GM23338 (cell line): ENCODE measurements at regions not wholly inside any gene's neighbourhood (a gene's known extent, or its start where the extent isn't known, plus 50 kb on each side); places are given as distances from the start of the nearest gene placed in this dataset.

ENCODE experiments used
- ATAC-seq: fragments of 200-7000 bp; cut with Tn5 transposase; 3 replicates; pipeline ENCODE4 v1.9.1; 2020
- DNase-seq: peaks from one replicate; pipeline ENCODE4 v3.0.0-alpha.2; 2015; ENCODE audit warnings: low spot score
- H2AFZ ChIP-seq: fragments of 200-600 bp; sonication (generic); 2 replicates; pipeline ENCODE4 v1.8.0; 2016; ENCODE audit warnings: antibody characterized with exemption, mild to moderate bottlenecking, moderate library complexity
- H3F3A ChIP-seq: fragments of 200-600 bp; sonication (generic); replicated peaks from 2 replicates; pipeline ENCODE4 v1.8.0; 2017; ENCODE audit warnings: antibody characterized with exemption, mixed run types, low read depth
- H3K27ac ChIP-seq: fragments of 200-600 bp; sonication (generic); 2 replicates; pipeline ENCODE4 v1.6.1; 2016; ENCODE audit warnings: low read depth
- H3K27me3 ChIP-seq: fragments of 200-600 bp; sonication (generic); 2 replicates; pipeline ENCODE4 v1.8.0; 2016; ENCODE audit warnings: mild to moderate bottlenecking, mixed run types, moderate library complexity; ENCODE audit not compliant: insufficient read depth
- H3K36me3 ChIP-seq: fragments of 200-600 bp; sonication (generic); 2 replicates; pipeline ENCODE4 v1.8.0; 2016; ENCODE audit warnings: mild to moderate bottlenecking; ENCODE audit not compliant: insufficient read depth
- H3K4me1 ChIP-seq: fragments of 200-600 bp; sonication (generic); 2 replicates; pipeline ENCODE4 v1.8.0; 2016; ENCODE audit warnings: mild to moderate bottlenecking, moderate library complexity; ENCODE audit not compliant: insufficient read depth
- H3K4me2 ChIP-seq: fragments of 200-600 bp; sonication (generic); 2 replicates; pipeline ENCODE4 v1.7.1; 2017; ENCODE audit warnings: mixed run types
- H3K4me3 ChIP-seq: fragments of 200-600 bp; sonication (generic); 2 replicates; pipeline ENCODE4 v1.6.1; 2016; ENCODE audit warnings: mixed run types
- H3K79me2 ChIP-seq: fragments of 200-600 bp; sonication (generic); replicated peaks from 2 replicates; pipeline ENCODE4 v1.8.0; 2017; ENCODE audit warnings: mild to moderate bottlenecking; ENCODE audit not compliant: insufficient read depth
- H3K9me2 ChIP-seq: fragments of 200-600 bp; sonication (generic); 2 replicates; pipeline ENCODE4 v1.8.0; 2017; ENCODE audit not compliant: insufficient read depth
- H4K20me1 ChIP-seq: fragments of 200-600 bp; sonication (generic); replicated peaks from 2 replicates; pipeline ENCODE4 v1.8.0; 2017; ENCODE audit warnings: mild to moderate bottlenecking; ENCODE audit not compliant: insufficient read depth
- H3K27ac Mint-ChIP-seq: 2 replicates; pipeline ENCODE4 v1.8.0; 2020; ENCODE audit warnings: inconsistent platforms, mild to moderate bottlenecking, moderate library complexity, mixed read lengths
- H3K27me3 Mint-ChIP-seq: 3 replicates; pipeline ENCODE4 v1.8.0; 2022; ENCODE audit warnings: low read depth, mild to moderate bottlenecking, moderate library complexity, mixed read lengths, inconsistent platforms; ENCODE audit not compliant: insufficient read depth, poor library complexity
- H3K36me3 Mint-ChIP-seq: 3 replicates; pipeline ENCODE4 v1.8.0; 2021; ENCODE audit warnings: low read depth, mild to moderate bottlenecking, inconsistent platforms, moderate library complexity, mixed read lengths
- H3K4me1 Mint-ChIP-seq: 3 replicates; pipeline ENCODE4 v1.8.0; 2020; ENCODE audit warnings: mild to moderate bottlenecking, inconsistent platforms, mixed read lengths
- H3K4me3 Mint-ChIP-seq: 3 replicates; pipeline ENCODE4 v1.8.0; 2021; ENCODE audit warnings: moderate library complexity, mild to moderate bottlenecking, inconsistent platforms, mixed read lengths
- H3K9me3 Mint-ChIP-seq: 3 replicates; pipeline ENCODE4 v1.8.0; 2020; ENCODE audit warnings: moderate library complexity, mild to moderate bottlenecking, inconsistent platforms, mixed read lengths
- CREB1 ChIP-seq: fragments of 250-450 bp; sonication (Bioruptor Pico); IDR thresholded peaks from 2 replicates; pipeline ENCODE4 v1.5.0; 2020; ENCODE audit warnings: low read depth, mild to moderate bottlenecking, moderate library complexity
- ETS1 ChIP-seq: IDR thresholded peaks from 2 replicates; pipeline ENCODE4 v1.6.1; 2016; ENCODE audit warnings: antibody characterized with exemption
- EZH2 ChIP-seq: fragments of 200-600 bp; sonication (generic); IDR thresholded peaks from one replicate; pipeline ENCODE4 v1.8.0; 2017; ENCODE audit warnings: antibody characterized with exemption, mild to moderate bottlenecking, low read depth; ENCODE audit not compliant: unreplicated experiment
- EZH2phosphoT487 ChIP-seq: fragments of 200-600 bp; sonication (generic); IDR thresholded peaks from one replicate; pipeline ENCODE4 v1.8.1; 2018; ENCODE audit warnings: antibody characterized with exemption; ENCODE audit not compliant: unreplicated experiment
- JUNB ChIP-seq: IDR thresholded peaks from one replicate; pipeline ENCODE4 v1.6.1; 2016; ENCODE audit warnings: antibody characterized with exemption; ENCODE audit not compliant: unreplicated experiment
- POLR2AphosphoS5 ChIP-seq: IDR thresholded peaks from 2 replicates; pipeline ENCODE4 v1.6.1; 2016; ENCODE audit warnings: antibody characterized with exemption, low read depth
- STAT1 ChIP-seq: IDR thresholded peaks from one replicate; pipeline ENCODE4 v1.6.1; 2016; ENCODE audit warnings: antibody characterized with exemption; ENCODE audit not compliant: unreplicated experiment
- ZNF331 ChIP-seq: fragments of 250-450 bp; sonication (Bioruptor Pico); IDR thresholded peaks from 2 replicates; pipeline ENCODE4 v1.5.0; 2020; ENCODE audit warnings: low read depth, mild to moderate bottlenecking, moderate library complexity
- TF ChIP-seq, protein P1 (sequence below), 2 experiments: fragments of 200-600 bp in 1 of 2; sonication (generic) in 1 of 2; conservative IDR thresholded peaks; 2 replicates each; pipeline versions ENCODE4 v1.5.1 to v1.6.1; 2016 to 2017; ENCODE audit warnings: antibody characterized with exemption in 2 of 2, low read depth in 2 of 2, mild to moderate bottlenecking in 2 of 2, moderate library complexity in 1 of 2
- TF ChIP-seq, protein P2 (sequence below): IDR thresholded peaks from one replicate; pipeline ENCODE4 v1.6.1; 2018; ENCODE audit warnings: antibody characterized with exemption; ENCODE audit not compliant: unreplicated experiment

DNA sequence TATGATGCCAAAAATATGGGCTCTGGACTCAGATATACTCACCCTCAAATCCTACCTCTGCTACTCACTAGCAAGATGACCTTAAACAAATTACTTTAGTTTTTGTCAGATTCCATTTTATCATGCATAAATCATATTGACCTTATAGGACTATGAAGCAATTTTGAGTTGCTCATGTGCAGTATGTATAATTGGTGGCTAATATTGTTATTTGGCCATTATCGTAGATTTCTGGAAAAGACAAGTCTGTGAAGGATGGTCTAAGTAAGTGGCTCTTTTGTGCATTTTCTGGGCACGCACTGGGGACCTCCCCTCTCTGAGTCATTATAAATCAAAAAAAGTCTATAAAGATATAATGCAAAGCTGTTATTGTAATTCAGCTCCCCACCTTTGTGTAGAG, 393.0 kb downstream of the FGF10 start:
- ATAC-seq (no peak), DNase-seq (no peak)
- H3K4me1 Mint-ChIP-seq: peaks cover 15% of the 10 kb centered on the region
- H3K9me3 Mint-ChIP-seq: no peaks in the 10 kb centered on the region
- no peaks in the 10 kb centered on the region for H3F3A ChIP-seq
- H3K9me2 ChIP-seq: peaks cover 5% of the 10 kb centered on the region
- H3K4me3 Mint-ChIP-seq: no peak overlapping the region
- H3K27ac ChIP-seq: no peak overlapping the region
- no peaks in the 10 kb centered on the region for H4K20me1 ChIP-seq
- no peaks in the 10 kb centered on the region for H3K79me2 ChIP-seq
- no peak overlapping the region for H3K4me2 ChIP-seq
- no peaks in the 10 kb centered on the region for H3K27me3 ChIP-seq
- no peak overlapping the region for H3K27ac Mint-ChIP-seq
- 0 out of 2 replicates have a peak, but pooled peaks cover 4% of the 10 kb centered on the region for H3K4me1 ChIP-seq
- H3K36me3 Mint-ChIP-seq: no peaks in the 10 kb centered on the region
- H3K36me3 ChIP-seq: no peaks in the 10 kb centered on the region
- H2AFZ ChIP-seq: no peak overlapping the region
- no peak overlapping the region for H3K4me3 ChIP-seq
- TF ChIP-seq, protein P1, sequence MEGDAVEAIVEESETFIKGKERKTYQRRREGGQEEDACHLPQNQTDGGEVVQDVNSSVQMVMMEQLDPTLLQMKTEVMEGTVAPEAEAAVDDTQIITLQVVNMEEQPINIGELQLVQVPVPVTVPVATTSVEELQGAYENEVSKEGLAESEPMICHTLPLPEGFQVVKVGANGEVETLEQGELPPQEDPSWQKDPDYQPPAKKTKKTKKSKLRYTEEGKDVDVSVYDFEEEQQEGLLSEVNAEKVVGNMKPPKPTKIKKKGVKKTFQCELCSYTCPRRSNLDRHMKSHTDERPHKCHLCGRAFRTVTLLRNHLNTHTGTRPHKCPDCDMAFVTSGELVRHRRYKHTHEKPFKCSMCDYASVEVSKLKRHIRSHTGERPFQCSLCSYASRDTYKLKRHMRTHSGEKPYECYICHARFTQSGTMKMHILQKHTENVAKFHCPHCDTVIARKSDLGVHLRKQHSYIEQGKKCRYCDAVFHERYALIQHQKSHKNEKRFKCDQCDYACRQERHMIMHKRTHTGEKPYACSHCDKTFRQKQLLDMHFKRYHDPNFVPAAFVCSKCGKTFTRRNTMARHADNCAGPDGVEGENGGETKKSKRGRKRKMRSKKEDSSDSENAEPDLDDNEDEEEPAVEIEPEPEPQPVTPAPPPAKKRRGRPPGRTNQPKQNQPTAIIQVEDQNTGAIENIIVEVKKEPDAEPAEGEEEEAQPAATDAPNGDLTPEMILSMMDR (conservative IDR thresholded peaks at IDR 0.05; ENCODE audit: low read depth in 2 of 2): no peak
- no peak for TF ChIP-seq JUNB
- no peak for TF ChIP-seq ETS1
- no peak for TF ChIP-seq CREB1 (CRISPR knock-in tag)
- no peak for TF ChIP-seq ZNF331
- TF ChIP-seq STAT1: no peak
- TF ChIP-seq, protein P2, sequence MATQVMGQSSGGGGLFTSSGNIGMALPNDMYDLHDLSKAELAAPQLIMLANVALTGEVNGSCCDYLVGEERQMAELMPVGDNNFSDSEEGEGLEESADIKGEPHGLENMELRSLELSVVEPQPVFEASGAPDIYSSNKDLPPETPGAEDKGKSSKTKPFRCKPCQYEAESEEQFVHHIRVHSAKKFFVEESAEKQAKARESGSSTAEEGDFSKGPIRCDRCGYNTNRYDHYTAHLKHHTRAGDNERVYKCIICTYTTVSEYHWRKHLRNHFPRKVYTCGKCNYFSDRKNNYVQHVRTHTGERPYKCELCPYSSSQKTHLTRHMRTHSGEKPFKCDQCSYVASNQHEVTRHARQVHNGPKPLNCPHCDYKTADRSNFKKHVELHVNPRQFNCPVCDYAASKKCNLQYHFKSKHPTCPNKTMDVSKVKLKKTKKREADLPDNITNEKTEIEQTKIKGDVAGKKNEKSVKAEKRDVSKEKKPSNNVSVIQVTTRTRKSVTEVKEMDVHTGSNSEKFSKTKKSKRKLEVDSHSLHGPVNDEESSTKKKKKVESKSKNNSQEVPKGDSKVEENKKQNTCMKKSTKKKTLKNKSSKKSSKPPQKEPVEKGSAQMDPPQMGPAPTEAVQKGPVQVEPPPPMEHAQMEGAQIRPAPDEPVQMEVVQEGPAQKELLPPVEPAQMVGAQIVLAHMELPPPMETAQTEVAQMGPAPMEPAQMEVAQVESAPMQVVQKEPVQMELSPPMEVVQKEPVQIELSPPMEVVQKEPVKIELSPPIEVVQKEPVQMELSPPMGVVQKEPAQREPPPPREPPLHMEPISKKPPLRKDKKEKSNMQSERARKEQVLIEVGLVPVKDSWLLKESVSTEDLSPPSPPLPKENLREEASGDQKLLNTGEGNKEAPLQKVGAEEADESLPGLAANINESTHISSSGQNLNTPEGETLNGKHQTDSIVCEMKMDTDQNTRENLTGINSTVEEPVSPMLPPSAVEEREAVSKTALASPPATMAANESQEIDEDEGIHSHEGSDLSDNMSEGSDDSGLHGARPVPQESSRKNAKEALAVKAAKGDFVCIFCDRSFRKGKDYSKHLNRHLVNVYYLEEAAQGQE: no peak
- TF ChIP-seq POLR2AphosphoS5: no peak
- no peak for TF ChIP-seq EZH2phosphoT487
- no peak for TF ChIP-seq EZH2
- no peaks in the 10 kb centered on the region for H3K27me3 Mint-ChIP-seq

DNA sequence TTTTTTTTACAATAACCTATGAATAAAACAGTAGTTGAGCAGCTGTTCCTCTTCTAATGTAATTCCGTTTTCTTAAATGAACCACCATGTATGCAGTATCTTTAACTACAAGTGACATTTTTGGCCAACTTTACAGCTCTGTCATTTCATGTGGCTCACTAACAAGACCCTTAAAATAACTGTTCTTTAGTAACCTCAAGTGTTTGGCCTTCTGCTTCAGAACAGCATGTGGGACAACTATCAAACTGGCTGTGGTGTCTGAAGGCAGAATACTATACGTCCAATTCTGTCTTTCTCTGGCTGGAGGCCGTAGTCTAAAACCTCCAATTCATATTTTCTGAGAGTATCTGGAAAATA, 391.4 kb downstream of the NNT start:
- H3K27me3 Mint-ChIP-seq: no peaks in the 10 kb centered on the region
- Histone ChIP-seq H3K4me1 (0 out of 2 replicates have a peak, but pooled peaks cover 4% of the 10 kb centered on the region), H3K79me2 (no peaks in the 10 kb centered on the region), H4K20me1 (no peaks in the 10 kb centered on the region), H2AFZ (no peak overlapping the region), H3K27me3 (no peaks in the 10 kb centered on the region), H3K4me3 (no peak overlapping the region), H3K36me3 (no peaks in the 10 kb centered on the region), H3K27ac (no peak overlapping the region), H3K4me2 (no peak overlapping the region), H3F3A (no peaks in the 10 kb centered on the region), H3K9me2 (peaks cover 5% of the 10 kb centered on the region)
- peaks cover 15% of the 10 kb centered on the region for H3K4me1 Mint-ChIP-seq
- H3K36me3 Mint-ChIP-seq: no peaks in the 10 kb centered on the region
- DNase-seq (no peak), ATAC-seq (no peak)
- H3K27ac Mint-ChIP-seq: no peak overlapping the region
- no peaks in the 10 kb centered on the region for H3K9me3 Mint-ChIP-seq
- H3K4me3 Mint-ChIP-seq: no peak overlapping the region
- TF ChIP-seq POLR2AphosphoS5: no peak
- no peak for TF ChIP-seq ETS1
